ENCODE measurements at regions not wholly inside any gene's neighbourhood (a gene's known extent, or its start where the extent isn't known, plus 50 kb on each side); places are given as distances from the start of the nearest gene placed in this dataset.

GRCh38 chr5:54867310-54867944, 118.0 kb downstream of the ESM1 start:
- TF ChIP-seq CTCF (IDR thresholded peaks at IDR 0.05) (peak; percentile 58 to 78 (median 74)), POLR2A (IDR thresholded peaks at IDR 0.05) (no peak)
